K562 (cell line): ENCODE measurements at regions not wholly inside any gene's neighbourhood (a gene's known extent, or its start where the extent isn't known, plus 50 kb on each side); places are given as distances from the start of the nearest gene placed in this dataset.

Experiments
- ATAC-seq: fragments of 200-7000 bp; cut with Tn5 transposase; 3 replicates; pipeline ENCODE4 v1.9.1; 2020; ENCODE audit warnings: moderate library complexity
- BruUV-seq: library from RNA; stranded (reverse); fragments of 400-500 nt; replicated peaks from 2 replicates; lab custom pipeline; 2021; lab: Mats Ljungman, UMichigan
- CTCF ChIA-PET: fragments of 300-600 bp; formaldehyde crosslinking; extraction: SDS; loops from one replicate; lab custom pipeline; 2021; ENCODE audit warnings: low intra/inter-chr PET ratio; lab: Yijun Ruan, JAX
- POLR2A ChIA-PET: fragments of 300-600, 350-650 bp; sonication (Branson Sonifier 250); formaldehyde crosslinking; extraction: SDS; loops from one replicate; lab custom pipeline; 2021; ENCODE audit warnings: antibody characterized with exemption, inconsistent platforms; lab: Yijun Ruan, JAX
- DNase-seq, 4 experiments: peaks; one replicate each; pipeline versions ENCODE4 v3.0.0 to v3.0.0-alpha.2; 2011 to 2018; ENCODE audit warnings: low spot score in 3 of 4, mixed read lengths in 3 of 4; ENCODE audit errors: extremely low read depth in 1 of 4
- FAIRE-seq: peaks from 2 replicates; lab custom pipeline; 2011; peaks lifted over from hg19 to GRCh38; lab: Jason Lieb, UNC
- H2AFZ ChIP-seq: 2 replicates; pipeline ENCODE4 v1.6.0; 2011; ENCODE audit warnings: low read depth, low read length, control low read depth, inconsistent platforms
- H3K27ac ChIP-seq: fragments of 200-600 bp; 3 replicates; pipeline ENCODE4 v1.8.0; 2011; ENCODE audit warnings: low read depth, mild to moderate bottlenecking, control low read depth, inconsistent platforms, low read length, moderate library complexity, mixed read lengths; ENCODE audit errors: extremely low read depth
- H3K27me3 ChIP-seq, 2 experiments: fragments of 300-600 bp in 1 of 2; 2 replicates in 1 of 2; 3 replicates in 1 of 2; pipeline versions ENCODE4 v1.6.0 to v1.8.0; 2011; ENCODE audit warnings: inconsistent platforms in 2 of 2, low read length in 2 of 2, mild to moderate bottlenecking in 1 of 2, mixed read lengths in 1 of 2, moderate library complexity in 1 of 2; ENCODE audit not compliant: control insufficient read depth in 2 of 2, insufficient read depth in 2 of 2
- H3K36me3 ChIP-seq: fragments of 300-600 bp; 3 replicates; pipeline ENCODE4 v1.8.0; 2011; ENCODE audit warnings: mild to moderate bottlenecking, low read length, inconsistent platforms; ENCODE audit not compliant: control insufficient read depth, insufficient read depth
- H3K4me1 ChIP-seq, 2 experiments: fragments of 200-600 bp in 1 of 2; replicated peaks in 1 of 2; 2 replicates in 1 of 2; 3 replicates in 1 of 2; pipeline versions ENCODE4 v1.5.1 to v1.8.0; 2011; ENCODE audit warnings: inconsistent platforms in 2 of 2, low read length in 2 of 2, mild to moderate bottlenecking in 1 of 2, mixed read lengths in 1 of 2, moderate library complexity in 1 of 2; ENCODE audit not compliant: control insufficient read depth in 2 of 2, insufficient read depth in 2 of 2
- H3K4me2 ChIP-seq: 2 replicates; pipeline ENCODE4 v1.6.1; 2011; ENCODE audit warnings: low read length, control low read depth, inconsistent platforms, mixed read lengths; ENCODE audit not compliant: insufficient read depth
- H3K4me3 ChIP-seq: fragments of 200-600 bp; sonication (generic), shearing (Covaris generic); 2 replicates; pipeline ENCODE4 v1.5.1; 2016; ENCODE audit warnings: control low read depth, inconsistent platforms
- H3K79me2 ChIP-seq: fragments of 200-600 bp; 3 replicates; pipeline ENCODE4 v1.8.0; 2011; ENCODE audit warnings: low read length, inconsistent platforms; ENCODE audit not compliant: control insufficient read depth, insufficient read depth
- H3K9ac ChIP-seq, 2 experiments: 2 replicates each; pipeline versions ENCODE4 v1.6.0 to v1.6.1; 2011; ENCODE audit warnings: low read depth in 2 of 2, low read length in 2 of 2, control low read depth in 1 of 2, inconsistent platforms in 1 of 2, mild to moderate bottlenecking in 1 of 2, mixed read lengths in 1 of 2; ENCODE audit not compliant: insufficient read depth in 1 of 2
- H3K9me1 ChIP-seq: one replicate; pipeline ENCODE4 v1.6.0; 2011; ENCODE audit warnings: inconsistent platforms, mild to moderate bottlenecking, low read length, moderate library complexity; ENCODE audit not compliant: control insufficient read depth, insufficient read depth
- H3K9me3 ChIP-seq: replicated peaks from 2 replicates; pipeline ENCODE4 v1.5.1; 2011; ENCODE audit warnings: low read depth, low read length, inconsistent platforms; ENCODE audit not compliant: control insufficient read depth, insufficient read depth
- H4K20me1 ChIP-seq: replicated peaks from 2 replicates; pipeline ENCODE4 v1.6.1; 2011; ENCODE audit warnings: low read length, inconsistent platforms, mixed read lengths; ENCODE audit not compliant: control insufficient read depth, insufficient read depth
- ARID3A ChIP-seq: IDR thresholded peaks from 2 replicates; pipeline ENCODE4 v1.6.1; 2012; ENCODE audit warnings: low read depth, low read length, improper control_type of control experiment, borderline replicate concordance
- CC2D1A ChIP-seq: fragments of 450-650 bp; IDR thresholded peaks from 2 replicates; pipeline ENCODE4 v1.6.1; 2017; ENCODE audit warnings: mild to moderate bottlenecking
- CSDE1 ChIP-seq, 2 experiments: fragments of 450-650 bp; IDR thresholded peaks; 2 replicates each; pipeline ENCODE4 v1.6.1; 2016; ENCODE audit warnings: mild to moderate bottlenecking in 1 of 2
- DPF2 ChIP-seq: fragments of 450-650 bp; IDR thresholded peaks from 2 replicates; pipeline ENCODE4 v1.6.1; 2016
- ESRRA ChIP-seq: fragments of 450-650 bp; IDR thresholded peaks from 2 replicates; pipeline ENCODE4 v1.6.1; 2014; ENCODE audit warnings: low read depth, mild to moderate bottlenecking, moderate library complexity, borderline replicate concordance
- GTF2F1 ChIP-seq: IDR thresholded peaks from 2 replicates; pipeline ENCODE4 v1.6.1; 2011; ENCODE audit warnings: low read depth, low read length, improper control_type of control experiment
- HDAC8 ChIP-seq: fragments of 450-650 bp; IDR thresholded peaks from 2 replicates; pipeline ENCODE4 v1.6.1; 2016; ENCODE audit warnings: mild to moderate bottlenecking, missing genetic modification characterization, moderate library complexity, missing compliant biosample characterization
- HNRNPLL ChIP-seq: fragments of 200-400 bp; formaldehyde crosslinking; IDR thresholded peaks from 2 replicates; pipeline ENCODE4 v1.6.1; 2017; ENCODE audit warnings: low read length, low read depth, mild to moderate bottlenecking; ENCODE audit not compliant: poor library complexity, severe bottlenecking
- MECOM ChIP-seq: fragments of 250-450 bp; sonication (Bioruptor Pico); IDR thresholded peaks from 2 replicates; pipeline ENCODE4 v1.8.0; 2022; ENCODE audit warnings: inconsistent platforms
- MED1 ChIP-seq: sonication (generic); formaldehyde crosslinking; IDR thresholded peaks from 2 replicates; pipeline ENCODE4 v1.8.1; 2023; ENCODE audit warnings: missing genetic modification reagents, borderline replicate concordance
- NCOA1 ChIP-seq: fragments of 450-650 bp; IDR thresholded peaks from 2 replicates; pipeline ENCODE4 v1.6.1; 2016; ENCODE audit warnings: low read depth
- RBBP5 ChIP-seq: fragments of 200-600 bp; sonication (generic); IDR thresholded peaks from 2 replicates; pipeline ENCODE4 v1.6.1; 2012; ENCODE audit warnings: borderline replicate concordance, mild to moderate bottlenecking, low read length, control low read depth, inconsistent platforms; ENCODE audit not compliant: insufficient read depth, poor library complexity, severe bottlenecking
- SIN3B ChIP-seq: fragments of 450-650 bp; IDR thresholded peaks from 2 replicates; pipeline ENCODE4 v1.6.1; 2017; ENCODE audit warnings: low read depth, mild to moderate bottlenecking, moderate library complexity
- ZEB2 ChIP-seq: fragments of 450-650 bp; IDR thresholded peaks from 2 replicates; pipeline ENCODE4 v1.6.1; 2016
- ZNF668 ChIP-seq: fragments of 250-450 bp; sonication (Bioruptor Pico); IDR thresholded peaks from 2 replicates; pipeline ENCODE4 v1.8.0; 2022; ENCODE audit warnings: mild to moderate bottlenecking, inconsistent platforms
- ZNF707 ChIP-seq: fragments of 250-450 bp; sonication (Bioruptor Pico); conservative IDR thresholded peaks from 2 replicates; pipeline ENCODE4 v1.8.0; 2022; ENCODE audit warnings: inconsistent platforms, mild to moderate bottlenecking, moderate library complexity
- WGBS: fragments of 100-300 bp; shearing (Covaris generic); methylation state at CpG from one replicate; pipeline ENCODE4 v1.1.6; 2016; ENCODE audit warnings: low coverage, mixed read lengths; ENCODE audit not compliant: insufficient coverage; ENCODE audit errors: missing lambda C conversion rate; 5-methylcytosine and 5-hydroxymethylcytosine counted together
- in situ Hi-C: fragments of 300-500 bp; cut with MboI; formaldehyde crosslinking; loops from 4 replicates; pipeline ENCODE4 v1.15.0; 2018; ENCODE audit warnings: inconsistent platforms, mixed read lengths
- intact Hi-C: fragments of 100-400 bp; cut with micrococcal nuclease; formaldehyde crosslinking; loops from 2 replicates; pipeline ENCODE4 v1.14.2; 2022
- TF ChIP-seq, protein P1 (sequence below): fragments of 250-450 bp; sonication (Bioruptor Pico); IDR thresholded peaks from 2 replicates; pipeline ENCODE4 v1.5.0; 2022; ENCODE audit warnings: mild to moderate bottlenecking

GRCh38 chr17:56021681-56022190 is 131.5 kb upstream of the ANKFN1 start:
- no TSS peak for BruUV-seq
- Histone ChIP-seq H3K9me3 (no peaks in the 10 kb centered on the region), H3K36me3 (no peaks in the 10 kb centered on the region), H3K79me2 (no peaks in the 10 kb centered on the region), H3K4me3 (no peak overlapping the region), H3K4me2 (no peak overlapping the region), H3K27me3 (no peaks in the 10 kb centered on the region), H3K9ac (no peak overlapping the region), H3K9me1 (no peaks in the 10 kb centered on the region), H3K27ac (no peak overlapping the region), H4K20me1 (no peaks in the 10 kb centered on the region), H2AFZ (no peak overlapping the region), H3K4me1 (no peaks in the 10 kb centered on the region)
- FAIRE-seq (no peak), ATAC-seq (no peak), DNase-seq (no peak)
- in situ Hi-C loops (no loop called here), intact Hi-C loops (no loop called here)
- WGBS = 1% methylated on average over 6 of the region's 6 CpGs
- TF ChIP-seq MED1 (CRISPR knock-in tag) (no peak), HDAC8 (tag) (no peak), CC2D1A (no peak), RBBP5 (no peak), MECOM (CRISPR knock-in tag) (no peak), ESRRA (no peak), ZNF707 (CRISPR knock-in tag) (no peak), GTF2F1 (no peak), DPF2 (no peak), NCOA1 (no peak), ZEB2 (no peak), CSDE1 (IDR thresholded peaks at IDR 0.05) (no peak), ARID3A (no peak), HNRNPLL (no peak), ZNF668 (CRISPR knock-in tag) (no peak), SIN3B (no peak)
- TF ChIP-seq, protein P1, sequence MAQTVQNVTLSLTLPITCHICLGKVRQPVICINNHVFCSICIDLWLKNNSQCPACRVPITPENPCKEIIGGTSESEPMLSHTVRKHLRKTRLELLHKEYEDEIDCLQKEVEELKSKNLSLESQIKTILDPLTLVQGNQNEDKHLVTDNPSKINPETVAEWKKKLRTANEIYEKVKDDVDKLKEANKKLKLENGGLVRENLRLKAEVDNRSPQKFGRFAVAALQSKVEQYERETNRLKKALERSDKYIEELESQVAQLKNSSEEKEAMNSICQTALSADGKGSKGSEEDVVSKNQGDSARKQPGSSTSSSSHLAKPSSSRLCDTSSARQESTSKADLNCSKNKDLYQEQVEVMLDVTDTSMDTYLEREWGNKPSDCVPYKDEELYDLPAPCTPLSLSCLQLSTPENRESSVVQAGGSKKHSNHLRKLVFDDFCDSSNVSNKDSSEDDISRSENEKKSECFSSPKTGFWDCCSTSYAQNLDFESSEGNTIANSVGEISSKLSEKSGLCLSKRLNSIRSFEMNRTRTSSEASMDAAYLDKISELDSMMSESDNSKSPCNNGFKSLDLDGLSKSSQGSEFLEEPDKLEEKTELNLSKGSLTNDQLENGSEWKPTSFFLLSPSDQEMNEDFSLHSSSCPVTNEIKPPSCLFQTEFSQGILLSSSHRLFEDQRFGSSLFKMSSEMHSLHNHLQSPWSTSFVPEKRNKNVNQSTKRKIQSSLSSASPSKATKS = no peak
- ChIA-PET POLR2A (interaction anchor here (0.6 kb wide), 1 partner anchor 12 kb away, joined by 3 read pairs; no protein-coding TSS in a partner anchor), CTCF (no interaction called here)
